ENCODE measurements at regions not wholly inside any gene's neighbourhood (a gene's known extent, or its start where the extent isn't known, plus 50 kb on each side); places are given as distances from the start of the nearest gene placed in this dataset.
A peak's percentile ranks its signal among the peaks of the same experiment; 100 is the strongest.

GRCh38 chr4:99722725-99723124 is 65.1 kb upstream of the C4orf54 start:
- Histone ChIP-seq H3K27me3 (ENCODE audit: low read depth) (no peaks in the 10 kb centered on the region), H3K36me3 (no peaks in the 10 kb centered on the region), H3K4me1 (peaks cover 15% of the 10 kb centered on the region), H3K9me3 (no peaks in the 10 kb centered on the region), H3K27ac (peak overlapping the region; percentile 4), H3K4me3 (no peak overlapping the region)
- no peak for TF ChIP-seq CTCF (IDR thresholded peaks at IDR 0.05)
- ATAC-seq (no peak), DNase-seq (no peak)
- intact Hi-C loops (cut with DNase I): no loop called here

- no peak for TF ChIP-seq CTCF (IDR thresholded peaks at IDR 0.05)
- H3K9me3 ChIP-seq: no peaks in the 10 kb centered on the region
- no peak overlapping the region for H3K4me3 ChIP-seq
- ATAC-seq: no peak
- intact Hi-C loops (cut with DNase I): no loop called here
- no peaks in the 10 kb centered on the region for H3K36me3 ChIP-seq
- no peaks in the 10 kb centered on the region for H3K27me3 ChIP-seq (ENCODE audit: low read depth)
- no peak for DNase-seq
- H3K4me1 ChIP-seq: peaks cover 15% of the 10 kb centered on the region
- no peak overlapping the region for H3K27ac ChIP-seq
Measured at GRCh38 chr4:99722006-99722405, 64.4 kb upstream of the C4orf54 start.

GRCh38 chr4:99720206-99720605 is 62.6 kb upstream of the C4orf54 start:
- Histone ChIP-seq H3K27ac (no peak overlapping the region), H3K27me3 (ENCODE audit: low read depth) (no peaks in the 10 kb centered on the region), H3K4me1 (peaks cover 15% of the 10 kb centered on the region), H3K9me3 (no peaks in the 10 kb centered on the region), H3K36me3 (no peaks in the 10 kb centered on the region), H3K4me3 (no peak overlapping the region)
- ATAC-seq (no peak), DNase-seq (no peak)
- no peak for TF ChIP-seq CTCF (IDR thresholded peaks at IDR 0.05)
- intact Hi-C loops (cut with DNase I): no loop called here

- DNase-seq (no peak), ATAC-seq (no peak)
- no peak overlapping the region for H3K27ac ChIP-seq
- no peaks in the 10 kb centered on the region for H3K9me3 ChIP-seq
- no peaks in the 10 kb centered on the region for H3K27me3 ChIP-seq (ENCODE audit: low read depth)
- H3K4me3 ChIP-seq: no peak overlapping the region
- no peaks in the 10 kb centered on the region for H3K4me1 ChIP-seq
- no peak for TF ChIP-seq CTCF (IDR thresholded peaks at IDR 0.05)
- no peaks in the 10 kb centered on the region for H3K36me3 ChIP-seq
- intact Hi-C loops (cut with DNase I): no loop called here
Measured at GRCh38 chr4:99716996-99717395, 59.4 kb upstream of the C4orf54 start.

GRCh38 chr4:99715286-99715685 is 57.7 kb upstream of the C4orf54 start:
- no peaks in the 10 kb centered on the region for H3K36me3 ChIP-seq
- intact Hi-C loops (cut with DNase I): no loop called here
- H3K27ac ChIP-seq: peak overlapping the region; percentile 22
- no peak overlapping the region for H3K4me3 ChIP-seq
- no peaks in the 10 kb centered on the region for H3K9me3 ChIP-seq
- TF ChIP-seq CTCF (IDR thresholded peaks at IDR 0.05): no peak
- H3K4me1 ChIP-seq: no peaks in the 10 kb centered on the region
- ATAC-seq: no peak
- no peaks in the 10 kb centered on the region for H3K27me3 ChIP-seq (ENCODE audit: low read depth)
- DNase-seq: no peak

- no peak for ATAC-seq
- intact Hi-C loops (cut with DNase I): no loop called here
Measured at GRCh38 chr4:99714179-99714578, 56.6 kb upstream of the C4orf54 start.

More at GRCh38 chr4:99714179-99714578, 56.6 kb upstream of the C4orf54 start:
- H3K27ac ChIP-seq: no peak overlapping the region
- no peaks in the 10 kb centered on the region for H3K4me1 ChIP-seq
- H3K36me3 ChIP-seq: no peaks in the 10 kb centered on the region
- no peak for DNase-seq
- H3K9me3 ChIP-seq: no peaks in the 10 kb centered on the region
- H3K27me3 ChIP-seq (ENCODE audit: low read depth): no peaks in the 10 kb centered on the region
- no peak for TF ChIP-seq CTCF (IDR thresholded peaks at IDR 0.05)
- H3K4me3 ChIP-seq: no peak overlapping the region

All from lower lobe of right lung (tissue), 2 donors.